ENCODE measurements at regions not wholly inside any gene's neighbourhood (a gene's known extent, or its start where the extent isn't known, plus 50 kb on each side); places are given as distances from the start of the nearest gene placed in this dataset.
"Not testable (repeated sequence)": the region's sequence is repeated elsewhere in the genome, so short reads cannot be mapped to it uniquely, and the experiment has no call there.

GRCh38 chr5:62909326-62909725 is 330.7 kb downstream of the LRRC70 start:
- DNase-seq (ENCODE audit: low spot score in 2 of 2), result no peak
- WGBS, 2 donors, result 57 to 83% methylated on average over 1 of the region's 1 CpG
- intact Hi-C loops (cut with DNase I; ENCODE audit: low total_unique reads), result no loop called here
- H3K4me3 ChIP-seq (ENCODE audit: low read depth, poor library complexity, severe bottlenecking), result no peak overlapping the region
- TF ChIP-seq CTCF (IDR thresholded peaks at IDR 0.05) (no peak), POLR2A (IDR thresholded peaks at IDR 0.05) (no peak)

- TF ChIP-seq CTCF (IDR thresholded peaks at IDR 0.05) (no peak), POLR2A (IDR thresholded peaks at IDR 0.05) (no peak)
- no peak overlapping the region for H3K4me3 ChIP-seq (ENCODE audit: low read depth, poor library complexity, severe bottlenecking)
- intact Hi-C loops (cut with DNase I; ENCODE audit: low total_unique reads), result no loop called here
- WGBS, 2 donors, result 58 to 81% methylated on average over 2 of the region's 2 CpGs
- no peak for DNase-seq (ENCODE audit: low spot score in 2 of 2)
Measured at GRCh38 chr5:62902126-62902525, 323.5 kb downstream of the LRRC70 start.

GRCh38 chr5:62900976-62901375 is 322.4 kb downstream of the LRRC70 start:
- WGBS, 2 donors, result 65 to 81% methylated on average over 1 of the region's 1 CpG
- DNase-seq (ENCODE audit: low spot score in 2 of 2), result no peak
- TF ChIP-seq CTCF (IDR thresholded peaks at IDR 0.05) (no peak), POLR2A (IDR thresholded peaks at IDR 0.05) (no peak)
- intact Hi-C loops (cut with DNase I; ENCODE audit: low total_unique reads), result no loop called here
- H3K4me3 ChIP-seq (ENCODE audit: low read depth, poor library complexity, severe bottlenecking), result no peak overlapping the region

- H3K4me3 ChIP-seq (ENCODE audit: low read depth, poor library complexity, severe bottlenecking), result no peak overlapping the region
- TF ChIP-seq POLR2A (IDR thresholded peaks at IDR 0.05), result no peak
- TF ChIP-seq CTCF (IDR thresholded peaks at IDR 0.05), result no peak
- no peak for DNase-seq (ENCODE audit: low spot score in 2 of 2)
- WGBS, 2 donors, result 77 to 84% methylated on average over 8 of the region's 8 CpGs
- intact Hi-C loops (cut with DNase I; ENCODE audit: low total_unique reads), result no loop called here
Measured at GRCh38 chr5:62896121-62896893, 317.7 kb downstream of the LRRC70 start.

DNA sequence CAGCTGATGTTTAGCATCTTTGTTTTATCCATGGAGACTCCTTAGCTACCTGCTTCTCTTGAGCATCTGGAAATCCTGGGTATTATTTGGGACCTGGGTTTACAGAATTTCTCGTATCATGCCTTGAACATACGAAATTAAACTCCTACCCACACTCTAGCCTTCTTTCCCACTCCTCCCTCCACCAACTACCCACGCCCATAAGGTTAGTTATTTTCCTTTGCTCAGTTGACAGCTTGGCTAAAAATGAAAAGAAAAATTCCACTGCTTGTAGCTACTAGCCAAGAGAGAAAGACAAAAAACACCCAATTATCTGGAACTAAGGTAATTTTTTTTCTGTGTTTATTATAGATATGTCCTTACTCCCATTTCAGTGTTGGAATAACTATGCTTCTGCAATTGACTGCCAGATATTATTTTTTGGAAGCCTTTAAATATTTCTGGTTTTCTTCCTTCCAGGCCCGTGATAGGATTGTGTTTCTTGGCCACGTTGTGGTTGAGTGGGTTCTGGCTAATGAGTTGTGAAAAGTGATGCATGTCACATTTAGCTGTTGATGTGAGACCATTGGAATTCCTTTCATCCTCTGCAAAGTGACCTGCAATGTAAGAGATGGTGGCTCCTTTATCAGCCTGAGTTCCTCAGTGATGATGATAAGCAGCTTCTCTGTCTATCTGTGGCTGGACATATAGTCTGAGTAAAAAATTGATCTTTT is 308.1 kb downstream of the LRRC70 start:
- DNase-seq (ENCODE audit: low spot score in 2 of 2), result no peak
- TF ChIP-seq CTCF (IDR thresholded peaks at IDR 0.05) (no peak), POLR2A (IDR thresholded peaks at IDR 0.05) (no peak)
- H3K4me3 ChIP-seq (ENCODE audit: low read depth, poor library complexity, severe bottlenecking), result no peak overlapping the region
- WGBS, 2 donors, result 29 to 32% methylated on average over 5 of the region's 5 CpGs
- intact Hi-C loops (cut with DNase I; ENCODE audit: low total_unique reads), result no loop called here

GRCh38 chr5:62837330-62837729 is 258.7 kb downstream of the LRRC70 start:
- intact Hi-C loops (cut with DNase I; ENCODE audit: low total_unique reads); H3K4me3 ChIP-seq (ENCODE audit: low read depth, poor library complexity, severe bottlenecking); DNase-seq (ENCODE audit: low spot score in 2 of 2): not testable (repeated sequence)
- WGBS, 2 donors, result 74 to 79% methylated on average over 5 of the region's 5 CpGs

All from lower leg skin (tissue), 4 donors.